ENCODE measurements at regions not wholly inside any gene's neighbourhood (a gene's known extent, or its start where the extent isn't known, plus 50 kb on each side); places are given as distances from the start of the nearest gene placed in this dataset.

- TF ChIP-seq, protein P1, sequence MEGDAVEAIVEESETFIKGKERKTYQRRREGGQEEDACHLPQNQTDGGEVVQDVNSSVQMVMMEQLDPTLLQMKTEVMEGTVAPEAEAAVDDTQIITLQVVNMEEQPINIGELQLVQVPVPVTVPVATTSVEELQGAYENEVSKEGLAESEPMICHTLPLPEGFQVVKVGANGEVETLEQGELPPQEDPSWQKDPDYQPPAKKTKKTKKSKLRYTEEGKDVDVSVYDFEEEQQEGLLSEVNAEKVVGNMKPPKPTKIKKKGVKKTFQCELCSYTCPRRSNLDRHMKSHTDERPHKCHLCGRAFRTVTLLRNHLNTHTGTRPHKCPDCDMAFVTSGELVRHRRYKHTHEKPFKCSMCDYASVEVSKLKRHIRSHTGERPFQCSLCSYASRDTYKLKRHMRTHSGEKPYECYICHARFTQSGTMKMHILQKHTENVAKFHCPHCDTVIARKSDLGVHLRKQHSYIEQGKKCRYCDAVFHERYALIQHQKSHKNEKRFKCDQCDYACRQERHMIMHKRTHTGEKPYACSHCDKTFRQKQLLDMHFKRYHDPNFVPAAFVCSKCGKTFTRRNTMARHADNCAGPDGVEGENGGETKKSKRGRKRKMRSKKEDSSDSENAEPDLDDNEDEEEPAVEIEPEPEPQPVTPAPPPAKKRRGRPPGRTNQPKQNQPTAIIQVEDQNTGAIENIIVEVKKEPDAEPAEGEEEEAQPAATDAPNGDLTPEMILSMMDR (conservative IDR thresholded peaks at IDR 0.05; ENCODE audit: low read length) = no peak
- no peak for TF ChIP-seq EZH2phosphoT487 (IDR thresholded peaks at IDR 0.05; ENCODE audit: borderline replicate concordance, low read depth, low read length)
These were observed 68.2 kb downstream of the MAIP1 start for GRCh38 chr2:200023570-200023969.

Measured in OCI-LY7 (cell line).